GM23338 (cell line): ENCODE measurements at regions not wholly inside any gene's neighbourhood (a gene's known extent, or its start where the extent isn't known, plus 50 kb on each side); places are given as distances from the start of the nearest gene placed in this dataset.

ENCODE experiments used
- ATAC-seq: fragments of 200-7000 bp; cut with Tn5 transposase; 3 replicates; pipeline ENCODE4 v1.9.1; 2020
- DNase-seq: peaks from one replicate; pipeline ENCODE4 v3.0.0-alpha.2; 2015; ENCODE audit warnings: low spot score
- H2AFZ ChIP-seq: fragments of 200-600 bp; sonication (generic); 2 replicates; pipeline ENCODE4 v1.8.0; 2016; ENCODE audit warnings: antibody characterized with exemption, mild to moderate bottlenecking, moderate library complexity
- H3F3A ChIP-seq: fragments of 200-600 bp; sonication (generic); replicated peaks from 2 replicates; pipeline ENCODE4 v1.8.0; 2017; ENCODE audit warnings: antibody characterized with exemption, mixed run types, low read depth
- H3K27ac ChIP-seq: fragments of 200-600 bp; sonication (generic); 2 replicates; pipeline ENCODE4 v1.6.1; 2016; ENCODE audit warnings: low read depth
- H3K27me3 ChIP-seq: fragments of 200-600 bp; sonication (generic); 2 replicates; pipeline ENCODE4 v1.8.0; 2016; ENCODE audit warnings: mild to moderate bottlenecking, mixed run types, moderate library complexity; ENCODE audit not compliant: insufficient read depth
- H3K36me3 ChIP-seq: fragments of 200-600 bp; sonication (generic); 2 replicates; pipeline ENCODE4 v1.8.0; 2016; ENCODE audit warnings: mild to moderate bottlenecking; ENCODE audit not compliant: insufficient read depth
- H3K4me1 ChIP-seq: fragments of 200-600 bp; sonication (generic); 2 replicates; pipeline ENCODE4 v1.8.0; 2016; ENCODE audit warnings: mild to moderate bottlenecking, moderate library complexity; ENCODE audit not compliant: insufficient read depth
- H3K4me2 ChIP-seq: fragments of 200-600 bp; sonication (generic); 2 replicates; pipeline ENCODE4 v1.7.1; 2017; ENCODE audit warnings: mixed run types
- H3K4me3 ChIP-seq: fragments of 200-600 bp; sonication (generic); 2 replicates; pipeline ENCODE4 v1.6.1; 2016; ENCODE audit warnings: mixed run types
- H3K79me2 ChIP-seq: fragments of 200-600 bp; sonication (generic); replicated peaks from 2 replicates; pipeline ENCODE4 v1.8.0; 2017; ENCODE audit warnings: mild to moderate bottlenecking; ENCODE audit not compliant: insufficient read depth
- H3K9me2 ChIP-seq: fragments of 200-600 bp; sonication (generic); 2 replicates; pipeline ENCODE4 v1.8.0; 2017; ENCODE audit not compliant: insufficient read depth
- H4K20me1 ChIP-seq: fragments of 200-600 bp; sonication (generic); replicated peaks from 2 replicates; pipeline ENCODE4 v1.8.0; 2017; ENCODE audit warnings: mild to moderate bottlenecking; ENCODE audit not compliant: insufficient read depth
- H3K27ac Mint-ChIP-seq: 2 replicates; pipeline ENCODE4 v1.8.0; 2020; ENCODE audit warnings: inconsistent platforms, mild to moderate bottlenecking, moderate library complexity, mixed read lengths
- H3K27me3 Mint-ChIP-seq: 3 replicates; pipeline ENCODE4 v1.8.0; 2022; ENCODE audit warnings: low read depth, mild to moderate bottlenecking, moderate library complexity, mixed read lengths, inconsistent platforms; ENCODE audit not compliant: insufficient read depth, poor library complexity
- H3K36me3 Mint-ChIP-seq: 3 replicates; pipeline ENCODE4 v1.8.0; 2021; ENCODE audit warnings: low read depth, mild to moderate bottlenecking, inconsistent platforms, moderate library complexity, mixed read lengths
- H3K4me1 Mint-ChIP-seq: 3 replicates; pipeline ENCODE4 v1.8.0; 2020; ENCODE audit warnings: mild to moderate bottlenecking, inconsistent platforms, mixed read lengths
- H3K4me3 Mint-ChIP-seq: 3 replicates; pipeline ENCODE4 v1.8.0; 2021; ENCODE audit warnings: moderate library complexity, mild to moderate bottlenecking, inconsistent platforms, mixed read lengths
- H3K9me3 Mint-ChIP-seq: 3 replicates; pipeline ENCODE4 v1.8.0; 2020; ENCODE audit warnings: moderate library complexity, mild to moderate bottlenecking, inconsistent platforms, mixed read lengths
- EZH2 ChIP-seq: fragments of 200-600 bp; sonication (generic); IDR thresholded peaks from one replicate; pipeline ENCODE4 v1.8.0; 2017; ENCODE audit warnings: antibody characterized with exemption, mild to moderate bottlenecking, low read depth; ENCODE audit not compliant: unreplicated experiment
- EZH2phosphoT487 ChIP-seq: fragments of 200-600 bp; sonication (generic); IDR thresholded peaks from one replicate; pipeline ENCODE4 v1.8.1; 2018; ENCODE audit warnings: antibody characterized with exemption; ENCODE audit not compliant: unreplicated experiment
- JUNB ChIP-seq: IDR thresholded peaks from one replicate; pipeline ENCODE4 v1.6.1; 2016; ENCODE audit warnings: antibody characterized with exemption; ENCODE audit not compliant: unreplicated experiment
- NANOG ChIP-seq: IDR thresholded peaks from 2 replicates; pipeline ENCODE4 v1.6.1; 2016; ENCODE audit warnings: antibody characterized with exemption, borderline replicate concordance
- POLR2AphosphoS5 ChIP-seq: IDR thresholded peaks from 2 replicates; pipeline ENCODE4 v1.6.1; 2016; ENCODE audit warnings: antibody characterized with exemption, low read depth
- STAT1 ChIP-seq: IDR thresholded peaks from one replicate; pipeline ENCODE4 v1.6.1; 2016; ENCODE audit warnings: antibody characterized with exemption; ENCODE audit not compliant: unreplicated experiment
- ZNF114 ChIP-seq: fragments of 250-450 bp; sonication (Bioruptor Pico); IDR thresholded peaks from 2 replicates; pipeline ENCODE4 v1.5.0; 2020; ENCODE audit warnings: mild to moderate bottlenecking, moderate library complexity
- ZNF331 ChIP-seq: fragments of 250-450 bp; sonication (Bioruptor Pico); IDR thresholded peaks from 2 replicates; pipeline ENCODE4 v1.5.0; 2020; ENCODE audit warnings: low read depth, mild to moderate bottlenecking, moderate library complexity
- TF ChIP-seq, protein P1 (sequence below): IDR thresholded peaks from 2 replicates; pipeline ENCODE4 v1.6.1; 2016; ENCODE audit warnings: antibody characterized with exemption
- TF ChIP-seq, protein P2 (sequence below), 2 experiments: fragments of 200-600 bp in 1 of 2; sonication (generic) in 1 of 2; conservative IDR thresholded peaks; 2 replicates each; pipeline versions ENCODE4 v1.5.1 to v1.6.1; 2016 to 2017; ENCODE audit warnings: antibody characterized with exemption in 2 of 2, low read depth in 2 of 2, mild to moderate bottlenecking in 2 of 2, moderate library complexity in 1 of 2
- TF ChIP-seq, protein P3 (sequence below): IDR thresholded peaks from one replicate; pipeline ENCODE4 v1.6.1; 2018; ENCODE audit warnings: antibody characterized with exemption; ENCODE audit not compliant: unreplicated experiment

DNA sequence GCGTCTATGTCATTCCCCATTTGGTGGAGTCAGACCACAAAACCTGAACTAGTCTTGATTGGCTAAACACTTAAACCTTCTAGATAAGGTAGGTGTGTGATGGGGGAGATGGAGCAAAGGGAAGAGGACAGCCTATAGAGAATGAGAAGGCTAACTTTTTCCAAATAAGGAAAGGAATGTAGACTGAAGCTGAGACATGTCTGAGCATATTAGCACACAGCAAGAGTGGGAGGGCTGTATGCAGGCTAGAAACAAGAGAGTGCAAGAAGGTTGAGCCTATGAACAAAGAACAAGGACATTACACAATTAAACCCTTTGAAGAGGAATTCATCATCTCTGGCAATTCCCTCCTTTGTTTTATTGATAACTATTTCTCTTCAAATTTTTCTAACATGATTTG lies 89.2 kb upstream of the OLFM3 start:
- H3K27me3 Mint-ChIP-seq = no peaks in the 10 kb centered on the region
- Histone ChIP-seq H3K4me3 (no peak overlapping the region), H4K20me1 (no peaks in the 10 kb centered on the region), H3K4me2 (no peak overlapping the region), H3K36me3 (no peaks in the 10 kb centered on the region), H3K9me2 (peaks cover 11% of the 10 kb centered on the region; the same call in 1 of the 2 replicates), H3K27ac (no peak overlapping the region), H2AFZ (no peak overlapping the region), H3K4me1 (no peaks in the 10 kb centered on the region), H3K79me2 (no peaks in the 10 kb centered on the region), H3F3A (no peaks in the 10 kb centered on the region), H3K27me3 (no peaks in the 10 kb centered on the region)
- ATAC-seq (no peak; the same call in 2 of the 3 replicates), DNase-seq (no peak)
- H3K27ac Mint-ChIP-seq = no peak overlapping the region
- H3K9me3 Mint-ChIP-seq = peaks cover 11% of the 10 kb centered on the region
- no peak for TF ChIP-seq ZNF114 (CRISPR knock-in tag)
- H3K36me3 Mint-ChIP-seq = peaks cover 11% of the 10 kb centered on the region
- no peak overlapping the region for H3K4me3 Mint-ChIP-seq
- H3K4me1 Mint-ChIP-seq = no peaks in the 10 kb centered on the region

DNA sequence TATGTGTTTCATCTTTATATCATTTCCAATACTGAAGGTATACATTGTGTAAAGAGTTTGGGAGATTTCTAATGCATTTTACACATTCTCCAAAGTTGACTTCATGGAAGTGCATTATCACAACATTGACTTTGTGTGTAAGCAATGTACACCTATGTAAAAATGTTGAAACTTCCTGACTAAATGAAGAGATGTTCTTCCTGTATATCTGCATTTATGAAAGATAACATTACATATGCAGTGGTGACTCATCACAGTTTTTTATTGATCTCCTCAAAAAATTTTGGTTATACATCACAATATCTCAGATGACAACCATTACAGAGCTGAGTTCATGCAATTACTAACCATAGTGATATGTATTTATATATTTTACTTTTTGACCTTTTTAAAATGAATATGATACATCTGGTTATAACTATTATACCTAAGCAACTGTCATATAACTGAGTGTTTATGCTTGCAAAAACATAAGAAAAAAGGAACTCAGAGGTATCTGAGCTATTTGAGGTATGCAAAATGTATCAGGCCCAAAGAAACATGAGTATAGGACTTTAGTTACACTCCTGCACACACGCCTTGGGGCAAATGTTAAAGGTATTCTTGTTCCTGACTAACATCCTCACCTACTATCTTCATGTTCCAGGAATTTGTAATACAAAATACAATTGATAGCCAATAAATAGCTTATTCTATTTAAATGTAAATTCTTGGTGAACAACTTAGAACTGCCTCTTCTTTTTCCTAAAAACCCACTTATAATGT lies 88.2 kb upstream of the OLFM3 start:
- H3K4me1 ChIP-seq = no peaks in the 10 kb centered on the region
- H3K27ac Mint-ChIP-seq = no peak overlapping the region
- peaks cover 11% of the 10 kb centered on the region; the same call in 1 of the 2 replicates for H3K9me2 ChIP-seq
- peaks cover 11% of the 10 kb centered on the region for H3K36me3 Mint-ChIP-seq
- H3K79me2 ChIP-seq = no peaks in the 10 kb centered on the region
- no peaks in the 10 kb centered on the region for H3K27me3 ChIP-seq
- H3F3A ChIP-seq = no peaks in the 10 kb centered on the region
- ATAC-seq (no peak), DNase-seq (no peak)
- H2AFZ ChIP-seq = no peak overlapping the region
- H3K9me3 Mint-ChIP-seq = peaks cover 11% of the 10 kb centered on the region
- H4K20me1 ChIP-seq = no peaks in the 10 kb centered on the region
- H3K36me3 ChIP-seq = no peaks in the 10 kb centered on the region
- H3K4me2 ChIP-seq = no peak overlapping the region
- H3K27ac ChIP-seq = no peak overlapping the region
- H3K4me3 Mint-ChIP-seq = no peak overlapping the region
- no peaks in the 10 kb centered on the region for H3K27me3 Mint-ChIP-seq
- no peaks in the 10 kb centered on the region for H3K4me1 Mint-ChIP-seq
- H3K4me3 ChIP-seq = no peak overlapping the region
- TF ChIP-seq EZH2 = no peak
- TF ChIP-seq STAT1 = no peak
- TF ChIP-seq POLR2AphosphoS5 = no peak
- TF ChIP-seq ZNF331 = no peak
- no peak for TF ChIP-seq NANOG
- TF ChIP-seq JUNB = no peak
- TF ChIP-seq ZNF114 (CRISPR knock-in tag) = no peak
- TF ChIP-seq, protein P1, sequence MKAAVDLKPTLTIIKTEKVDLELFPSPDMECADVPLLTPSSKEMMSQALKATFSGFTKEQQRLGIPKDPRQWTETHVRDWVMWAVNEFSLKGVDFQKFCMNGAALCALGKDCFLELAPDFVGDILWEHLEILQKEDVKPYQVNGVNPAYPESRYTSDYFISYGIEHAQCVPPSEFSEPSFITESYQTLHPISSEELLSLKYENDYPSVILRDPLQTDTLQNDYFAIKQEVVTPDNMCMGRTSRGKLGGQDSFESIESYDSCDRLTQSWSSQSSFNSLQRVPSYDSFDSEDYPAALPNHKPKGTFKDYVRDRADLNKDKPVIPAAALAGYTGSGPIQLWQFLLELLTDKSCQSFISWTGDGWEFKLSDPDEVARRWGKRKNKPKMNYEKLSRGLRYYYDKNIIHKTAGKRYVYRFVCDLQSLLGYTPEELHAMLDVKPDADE = no peak
- TF ChIP-seq, protein P2, sequence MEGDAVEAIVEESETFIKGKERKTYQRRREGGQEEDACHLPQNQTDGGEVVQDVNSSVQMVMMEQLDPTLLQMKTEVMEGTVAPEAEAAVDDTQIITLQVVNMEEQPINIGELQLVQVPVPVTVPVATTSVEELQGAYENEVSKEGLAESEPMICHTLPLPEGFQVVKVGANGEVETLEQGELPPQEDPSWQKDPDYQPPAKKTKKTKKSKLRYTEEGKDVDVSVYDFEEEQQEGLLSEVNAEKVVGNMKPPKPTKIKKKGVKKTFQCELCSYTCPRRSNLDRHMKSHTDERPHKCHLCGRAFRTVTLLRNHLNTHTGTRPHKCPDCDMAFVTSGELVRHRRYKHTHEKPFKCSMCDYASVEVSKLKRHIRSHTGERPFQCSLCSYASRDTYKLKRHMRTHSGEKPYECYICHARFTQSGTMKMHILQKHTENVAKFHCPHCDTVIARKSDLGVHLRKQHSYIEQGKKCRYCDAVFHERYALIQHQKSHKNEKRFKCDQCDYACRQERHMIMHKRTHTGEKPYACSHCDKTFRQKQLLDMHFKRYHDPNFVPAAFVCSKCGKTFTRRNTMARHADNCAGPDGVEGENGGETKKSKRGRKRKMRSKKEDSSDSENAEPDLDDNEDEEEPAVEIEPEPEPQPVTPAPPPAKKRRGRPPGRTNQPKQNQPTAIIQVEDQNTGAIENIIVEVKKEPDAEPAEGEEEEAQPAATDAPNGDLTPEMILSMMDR (conservative IDR thresholded peaks at IDR 0.05; ENCODE audit: low read depth in 2 of 2) = no peak
- TF ChIP-seq EZH2phosphoT487 = no peak
- TF ChIP-seq, protein P3, sequence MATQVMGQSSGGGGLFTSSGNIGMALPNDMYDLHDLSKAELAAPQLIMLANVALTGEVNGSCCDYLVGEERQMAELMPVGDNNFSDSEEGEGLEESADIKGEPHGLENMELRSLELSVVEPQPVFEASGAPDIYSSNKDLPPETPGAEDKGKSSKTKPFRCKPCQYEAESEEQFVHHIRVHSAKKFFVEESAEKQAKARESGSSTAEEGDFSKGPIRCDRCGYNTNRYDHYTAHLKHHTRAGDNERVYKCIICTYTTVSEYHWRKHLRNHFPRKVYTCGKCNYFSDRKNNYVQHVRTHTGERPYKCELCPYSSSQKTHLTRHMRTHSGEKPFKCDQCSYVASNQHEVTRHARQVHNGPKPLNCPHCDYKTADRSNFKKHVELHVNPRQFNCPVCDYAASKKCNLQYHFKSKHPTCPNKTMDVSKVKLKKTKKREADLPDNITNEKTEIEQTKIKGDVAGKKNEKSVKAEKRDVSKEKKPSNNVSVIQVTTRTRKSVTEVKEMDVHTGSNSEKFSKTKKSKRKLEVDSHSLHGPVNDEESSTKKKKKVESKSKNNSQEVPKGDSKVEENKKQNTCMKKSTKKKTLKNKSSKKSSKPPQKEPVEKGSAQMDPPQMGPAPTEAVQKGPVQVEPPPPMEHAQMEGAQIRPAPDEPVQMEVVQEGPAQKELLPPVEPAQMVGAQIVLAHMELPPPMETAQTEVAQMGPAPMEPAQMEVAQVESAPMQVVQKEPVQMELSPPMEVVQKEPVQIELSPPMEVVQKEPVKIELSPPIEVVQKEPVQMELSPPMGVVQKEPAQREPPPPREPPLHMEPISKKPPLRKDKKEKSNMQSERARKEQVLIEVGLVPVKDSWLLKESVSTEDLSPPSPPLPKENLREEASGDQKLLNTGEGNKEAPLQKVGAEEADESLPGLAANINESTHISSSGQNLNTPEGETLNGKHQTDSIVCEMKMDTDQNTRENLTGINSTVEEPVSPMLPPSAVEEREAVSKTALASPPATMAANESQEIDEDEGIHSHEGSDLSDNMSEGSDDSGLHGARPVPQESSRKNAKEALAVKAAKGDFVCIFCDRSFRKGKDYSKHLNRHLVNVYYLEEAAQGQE = no peak
